HG03280 (cell line): ENCODE measurements at regions not wholly inside any gene's neighbourhood (a gene's known extent, or its start where the extent isn't known, plus 50 kb on each side); places are given as distances from the start of the nearest gene placed in this dataset.

Experiments used
- ATAC-seq: cut with Tn5 transposase; IDR thresholded peaks from one replicate; pipeline ENCODE4 v1.9.1; 2021; ENCODE audit warnings: mild to moderate bottlenecking, moderate library complexity; ENCODE audit not compliant: unreplicated experiment

GRCh38 chr6:130755368-130756034 is 71.7 kb upstream of the SMLR1 start:
- no peak for ATAC-seq

GRCh38 chr6:130756824-130757223 is 70.4 kb upstream of the SMLR1 start:
- ATAC-seq: no peak

- ATAC-seq: no peak
Observed at GRCh38 chr6:130758813-130759212, 68.4 kb upstream of the SMLR1 start.

- ATAC-seq: no peak
Observed at GRCh38 chr6:130760006-130760405, 67.2 kb upstream of the SMLR1 start.

- no peak for ATAC-seq
Observed at GRCh38 chr6:130761286-130761685, 65.9 kb upstream of the SMLR1 start.

GRCh38 chr6:130765181-130765727 is 62.0 kb upstream of the SMLR1 start:
- no peak for ATAC-seq

GRCh38 chr6:130766239-130767144 is 60.7 kb upstream of the SMLR1 start:
- ATAC-seq: no peak

GRCh38 chr6:130769861-130770260 is 57.3 kb upstream of the SMLR1 start:
- no peak for ATAC-seq

GRCh38 chr6:130771741-130772140 is 55.5 kb upstream of the SMLR1 start:
- no peak for ATAC-seq

GRCh38 chr6:130773860-130774259 is 53.3 kb upstream of the SMLR1 start:
- ATAC-seq: no peak

GRCh38 chr6:130775411-130776012 is 51.7 kb upstream of the SMLR1 start:
- no peak for ATAC-seq

GRCh38 chr6:130776287-130776925 is 50.8 kb upstream of the SMLR1 start:
- peak; percentile 97 for ATAC-seq
